ENCODE measurements at regions not wholly inside any gene's neighbourhood (a gene's known extent, or its start where the extent isn't known, plus 50 kb on each side); places are given as distances from the start of the nearest gene placed in this dataset.
"Not testable (repeated sequence)": the region's sequence is repeated elsewhere in the genome, so short reads cannot be mapped to it uniquely, and the experiment has no call there.

DNA sequence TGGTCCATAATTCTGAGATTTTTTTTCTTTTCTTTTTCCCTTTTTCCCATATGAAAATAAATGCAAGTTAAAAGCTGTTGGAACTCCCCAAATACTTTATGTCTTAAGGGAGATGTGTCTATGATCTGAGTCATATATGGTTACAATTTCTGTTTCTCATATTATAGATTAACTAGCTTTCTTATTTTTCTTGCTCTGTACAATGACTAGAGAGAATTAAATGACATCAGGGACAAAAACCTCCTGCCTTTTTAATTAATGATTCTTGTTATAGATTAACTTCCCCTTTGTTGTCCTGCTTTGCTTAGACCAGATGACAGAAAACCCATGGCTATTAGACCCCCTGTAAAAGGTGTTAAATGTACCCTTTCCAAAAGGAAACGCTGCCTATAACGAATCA lies 643.9 kb upstream of the NXPH2 start:
- Mint-ChIP-seq H3K27me3 (ENCODE audit: insufficient read depth, unreplicated experiment) (peaks cover 3% of the 10 kb centered on the region), H3K9me3 (ENCODE audit: unreplicated experiment) (no peaks in the 10 kb centered on the region), H3K36me3 (ENCODE audit: insufficient read depth, unreplicated experiment) (no peaks in the 10 kb centered on the region)

GRCh38 chr2:139411236-139411635 lies 631.0 kb upstream of the NXPH2 start:
- Histone ChIP-seq H3K9me3 (no peaks in the 10 kb centered on the region; the same call in 1 of the 2 replicates), H3K4me3 (ENCODE audit: low read depth, low read length) (no peak overlapping the region), H3K4me1 (no peaks in the 10 kb centered on the region), H3K36me3 (ENCODE audit: control insufficient read depth, insufficient read depth, low read length) (no peaks in the 10 kb centered on the region), H3K27me3 (replicated peaks; ENCODE audit: control insufficient read depth, insufficient read depth, low read length) (no peaks in the 10 kb centered on the region)
- intact Hi-C loops (cut with micrococcal nuclease; ENCODE audit: unreplicated experiment) = no loop called here
- TF ChIP-seq, protein P1, sequence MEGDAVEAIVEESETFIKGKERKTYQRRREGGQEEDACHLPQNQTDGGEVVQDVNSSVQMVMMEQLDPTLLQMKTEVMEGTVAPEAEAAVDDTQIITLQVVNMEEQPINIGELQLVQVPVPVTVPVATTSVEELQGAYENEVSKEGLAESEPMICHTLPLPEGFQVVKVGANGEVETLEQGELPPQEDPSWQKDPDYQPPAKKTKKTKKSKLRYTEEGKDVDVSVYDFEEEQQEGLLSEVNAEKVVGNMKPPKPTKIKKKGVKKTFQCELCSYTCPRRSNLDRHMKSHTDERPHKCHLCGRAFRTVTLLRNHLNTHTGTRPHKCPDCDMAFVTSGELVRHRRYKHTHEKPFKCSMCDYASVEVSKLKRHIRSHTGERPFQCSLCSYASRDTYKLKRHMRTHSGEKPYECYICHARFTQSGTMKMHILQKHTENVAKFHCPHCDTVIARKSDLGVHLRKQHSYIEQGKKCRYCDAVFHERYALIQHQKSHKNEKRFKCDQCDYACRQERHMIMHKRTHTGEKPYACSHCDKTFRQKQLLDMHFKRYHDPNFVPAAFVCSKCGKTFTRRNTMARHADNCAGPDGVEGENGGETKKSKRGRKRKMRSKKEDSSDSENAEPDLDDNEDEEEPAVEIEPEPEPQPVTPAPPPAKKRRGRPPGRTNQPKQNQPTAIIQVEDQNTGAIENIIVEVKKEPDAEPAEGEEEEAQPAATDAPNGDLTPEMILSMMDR (IDR thresholded peaks at IDR 0.05; ENCODE audit: insufficient read depth in 1 of 2, low read depth in 1 of 2, low read length in 1 of 2, severe bottlenecking in 1 of 2, unreplicated experiment in 1 of 2) = no peak
- Mint-ChIP-seq H3K4me1 (ENCODE audit: low read depth, unreplicated experiment) (no peaks in the 10 kb centered on the region), H3K27ac (ENCODE audit: unreplicated experiment) (no peak overlapping the region), H3K4me3 (ENCODE audit: unreplicated experiment) (no peak overlapping the region), H3K27me3 (ENCODE audit: insufficient read depth, unreplicated experiment) (no peaks in the 10 kb centered on the region), H3K9me3 (ENCODE audit: unreplicated experiment) (no peaks in the 10 kb centered on the region), H3K36me3 (ENCODE audit: insufficient read depth, unreplicated experiment) (no peaks in the 10 kb centered on the region)
- DNase-seq = no peak
- POLR2A ChIA-PET = no interaction called here
- CTCF ChIA-PET = no interaction called here
- BruUV-seq (replicated peaks) = no TSS peak

More for the DNA sequence above, 643.9 kb upstream of the NXPH2 start:
- no peaks in the 10 kb centered on the region for H3K4me1 ChIP-seq
- Mint-ChIP-seq H3K4me1 (ENCODE audit: low read depth, unreplicated experiment) (no peaks in the 10 kb centered on the region), H3K4me3 (ENCODE audit: unreplicated experiment) (no peak overlapping the region), H3K27ac (ENCODE audit: unreplicated experiment) (no peak overlapping the region)
- DNase-seq = no peak
- H3K4me3 ChIP-seq (ENCODE audit: low read depth, low read length) = no peak overlapping the region
- intact Hi-C loops (cut with micrococcal nuclease; ENCODE audit: unreplicated experiment) = no loop called here
- H3K27me3 ChIP-seq (replicated peaks; ENCODE audit: control insufficient read depth, insufficient read depth, low read length) = no peaks in the 10 kb centered on the region
- TF ChIP-seq, protein P1 (IDR thresholded peaks at IDR 0.05; ENCODE audit: insufficient read depth in 1 of 2, low read depth in 1 of 2, low read length in 1 of 2, severe bottlenecking in 1 of 2, unreplicated experiment in 1 of 2) = no peak
- no peaks in the 10 kb centered on the region for H3K36me3 ChIP-seq (ENCODE audit: control insufficient read depth, insufficient read depth, low read length)
- no peaks in the 10 kb centered on the region for H3K9me3 ChIP-seq
- ChIA-PET POLR2A (no interaction called here), CTCF (no interaction called here)
- BruUV-seq (replicated peaks) = no TSS peak

DNA sequence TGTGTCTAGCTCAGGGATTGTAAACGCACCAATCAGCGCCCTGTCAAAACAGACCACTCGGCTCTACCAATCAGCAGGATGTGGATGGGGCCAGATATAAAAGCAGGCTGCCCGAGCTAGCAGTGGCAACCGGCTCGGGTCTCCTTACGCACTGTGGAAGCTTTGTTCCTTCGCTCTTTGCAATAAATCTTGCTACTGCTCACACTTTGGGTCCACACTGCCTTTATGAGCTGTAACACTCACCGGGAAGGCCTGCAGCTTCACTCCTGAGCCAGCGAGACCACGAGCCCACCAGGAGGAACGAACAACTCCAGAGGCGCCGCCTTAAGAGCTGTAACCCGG lies 630.6 kb upstream of the NXPH2 start:
- BruUV-seq (replicated peaks); H3K27ac Mint-ChIP-seq (ENCODE audit: unreplicated experiment); intact Hi-C loops (cut with micrococcal nuclease; ENCODE audit: unreplicated experiment): not testable (repeated sequence)

GRCh38 chr2:139410147-139410832 lies 630.1 kb upstream of the NXPH2 start:
- H3K4me1 Mint-ChIP-seq (ENCODE audit: low read depth, unreplicated experiment); H3K9me3 Mint-ChIP-seq (ENCODE audit: unreplicated experiment); H3K36me3 ChIP-seq (ENCODE audit: control insufficient read depth, insufficient read depth, low read length); POLR2A ChIA-PET; intact Hi-C loops (cut with micrococcal nuclease; ENCODE audit: unreplicated experiment); DNase-seq; CTCF ChIA-PET; H3K4me3 Mint-ChIP-seq (ENCODE audit: unreplicated experiment); H3K9me3 ChIP-seq; H3K4me3 ChIP-seq (ENCODE audit: low read depth, low read length); H3K27me3 Mint-ChIP-seq (ENCODE audit: insufficient read depth, unreplicated experiment); BruUV-seq (replicated peaks); H3K4me1 ChIP-seq; H3K36me3 Mint-ChIP-seq (ENCODE audit: insufficient read depth, unreplicated experiment); H3K27ac Mint-ChIP-seq (ENCODE audit: unreplicated experiment); H3K27me3 ChIP-seq (replicated peaks; ENCODE audit: control insufficient read depth, insufficient read depth, low read length): not testable (repeated sequence)

More for the DNA sequence above, 630.6 kb upstream of the NXPH2 start:
- DNase-seq; H3K27me3 Mint-ChIP-seq (ENCODE audit: insufficient read depth, unreplicated experiment); H3K36me3 Mint-ChIP-seq (ENCODE audit: insufficient read depth, unreplicated experiment); CTCF ChIA-PET; POLR2A ChIA-PET; H3K9me3 ChIP-seq; H3K9me3 Mint-ChIP-seq (ENCODE audit: unreplicated experiment); H3K4me1 Mint-ChIP-seq (ENCODE audit: low read depth, unreplicated experiment); H3K4me3 Mint-ChIP-seq (ENCODE audit: unreplicated experiment); H3K36me3 ChIP-seq (ENCODE audit: control insufficient read depth, insufficient read depth, low read length); H3K4me3 ChIP-seq (ENCODE audit: low read depth, low read length); H3K4me1 ChIP-seq; H3K27me3 ChIP-seq (replicated peaks; ENCODE audit: control insufficient read depth, insufficient read depth, low read length): not testable (repeated sequence)

Data from Caco-2 (cell line).